HG03439 (cell line): ENCODE measurements at regions not wholly inside any gene's neighbourhood (a gene's known extent, or its start where the extent isn't known, plus 50 kb on each side); places are given as distances from the start of the nearest gene placed in this dataset.

Experiments
- ATAC-seq: cut with Tn5 transposase; IDR thresholded peaks from one replicate; pipeline ENCODE4 v1.9.1; 2021; ENCODE audit warnings: mild to moderate bottlenecking, moderate library complexity; ENCODE audit not compliant: unreplicated experiment

- ATAC-seq: no peak
Measured at GRCh38 chr6:87815449-87815848, 113.4 kb upstream of the AKIRIN2 start.

DNA sequence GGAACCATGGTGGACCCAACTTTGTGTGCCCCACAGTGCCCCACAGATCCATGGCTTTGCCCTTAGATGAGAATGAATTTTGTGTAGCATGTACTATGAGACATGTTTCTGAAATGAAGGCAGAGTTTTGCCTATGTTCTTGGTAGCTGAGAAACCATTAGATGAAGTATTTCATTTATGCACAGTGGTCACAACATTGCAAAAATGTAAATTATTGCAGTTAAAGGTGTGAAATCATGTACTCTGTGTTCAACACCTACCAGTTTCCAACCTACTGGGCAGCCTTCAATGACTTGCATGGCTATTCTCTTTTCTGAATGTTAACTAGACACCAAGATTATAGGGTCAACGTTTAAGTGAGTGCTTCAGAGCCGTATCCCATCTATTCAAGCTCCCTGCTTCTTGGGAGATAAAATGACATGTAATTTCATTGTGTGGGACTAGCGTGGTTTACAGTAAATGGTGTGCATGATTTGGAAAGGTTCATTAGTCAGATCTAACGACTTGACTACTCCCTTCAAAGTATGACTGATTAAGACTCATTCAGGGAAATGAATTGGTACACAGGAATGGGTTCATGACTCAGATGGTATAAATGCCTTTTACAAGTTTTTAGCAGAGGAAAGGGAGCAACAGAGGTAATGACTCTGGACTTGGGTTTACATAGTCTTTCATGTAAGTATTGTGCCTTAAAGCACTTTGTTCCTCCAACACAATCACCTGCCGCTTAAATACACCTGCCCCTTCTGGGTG, 106.1 kb upstream of the AKIRIN2 start:
- peak; percentile 49 for ATAC-seq

DNA sequence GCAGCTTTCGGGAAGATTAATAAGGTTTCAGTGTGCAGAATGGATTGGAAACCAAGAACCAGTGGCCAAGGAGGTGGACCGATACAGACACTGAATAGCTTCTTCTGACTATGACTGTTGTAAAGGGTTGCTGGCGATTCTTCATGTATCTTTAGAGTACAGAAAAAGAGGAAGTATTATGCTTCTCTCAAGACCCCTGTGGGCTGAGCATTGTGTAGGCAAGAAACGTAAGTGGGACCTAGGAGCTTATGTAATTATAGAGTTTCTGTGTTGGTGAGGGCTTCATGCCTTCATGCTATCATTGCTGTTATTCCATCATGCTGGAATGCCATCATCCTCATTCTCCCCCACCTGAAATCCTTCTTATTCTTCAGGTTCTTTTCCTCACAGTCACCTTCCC, 105.4 kb upstream of the AKIRIN2 start:
- ATAC-seq: peak; percentile 55

DNA sequence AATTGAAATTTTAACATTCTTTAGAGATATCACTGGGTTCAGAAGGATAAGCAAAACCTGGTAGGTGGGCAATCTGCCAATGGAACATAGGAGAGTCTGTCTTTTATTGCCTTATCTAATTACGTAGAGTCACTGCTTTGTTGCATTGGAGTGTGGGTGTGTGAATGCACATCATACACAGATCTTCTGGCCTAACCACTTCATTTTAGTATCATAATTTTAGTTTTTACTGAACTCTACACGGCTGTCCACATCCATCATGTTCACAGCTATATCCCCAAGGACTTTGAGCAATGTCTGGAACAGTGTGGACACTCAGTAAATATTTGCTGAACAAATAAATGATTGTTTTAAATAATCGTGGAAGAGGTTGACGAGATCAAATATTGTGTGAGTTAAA, 104.6 kb upstream of the AKIRIN2 start:
- ATAC-seq: no peak

- no peak for ATAC-seq
Measured at GRCh38 chr6:87806099-87806498, 104.1 kb upstream of the AKIRIN2 start.

DNA sequence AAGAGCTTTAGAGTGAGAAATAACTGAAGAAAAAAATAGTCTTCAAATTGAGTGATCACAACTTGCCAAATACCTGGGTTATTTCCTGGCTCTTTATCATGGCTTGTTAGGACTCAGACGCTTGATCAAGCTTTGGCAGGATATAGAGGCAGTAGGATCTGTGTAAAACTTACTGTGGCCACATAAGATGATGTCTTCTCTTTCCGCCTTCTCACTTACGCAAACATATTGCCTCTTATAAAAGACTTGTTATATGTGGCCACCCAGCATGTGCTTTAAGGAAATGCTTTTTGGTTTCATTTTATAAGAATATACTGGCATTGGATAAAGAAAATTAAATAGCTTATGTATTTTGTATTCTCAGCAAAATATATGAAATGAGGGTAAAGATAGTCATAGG, 101.8 kb upstream of the AKIRIN2 start:
- no peak for ATAC-seq

DNA sequence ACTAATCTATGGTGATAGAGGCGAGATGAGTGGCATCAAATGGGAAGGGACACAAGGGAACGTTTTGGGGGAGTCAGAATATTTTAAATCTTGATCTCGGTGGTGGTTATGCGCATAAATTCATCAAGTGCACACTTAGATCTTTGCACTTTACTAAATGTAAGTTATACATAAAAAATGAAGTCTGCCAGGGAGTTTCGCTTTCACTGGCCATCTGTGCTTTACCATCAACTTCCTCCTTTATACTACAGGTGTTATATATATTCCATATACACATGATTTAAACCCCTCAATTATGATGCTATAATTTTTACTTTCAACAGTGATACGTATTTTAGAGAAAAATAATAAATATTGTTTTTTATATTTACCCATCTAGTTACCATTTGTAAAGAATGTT, 97.6 kb upstream of the AKIRIN2 start:
- ATAC-seq: no peak

DNA sequence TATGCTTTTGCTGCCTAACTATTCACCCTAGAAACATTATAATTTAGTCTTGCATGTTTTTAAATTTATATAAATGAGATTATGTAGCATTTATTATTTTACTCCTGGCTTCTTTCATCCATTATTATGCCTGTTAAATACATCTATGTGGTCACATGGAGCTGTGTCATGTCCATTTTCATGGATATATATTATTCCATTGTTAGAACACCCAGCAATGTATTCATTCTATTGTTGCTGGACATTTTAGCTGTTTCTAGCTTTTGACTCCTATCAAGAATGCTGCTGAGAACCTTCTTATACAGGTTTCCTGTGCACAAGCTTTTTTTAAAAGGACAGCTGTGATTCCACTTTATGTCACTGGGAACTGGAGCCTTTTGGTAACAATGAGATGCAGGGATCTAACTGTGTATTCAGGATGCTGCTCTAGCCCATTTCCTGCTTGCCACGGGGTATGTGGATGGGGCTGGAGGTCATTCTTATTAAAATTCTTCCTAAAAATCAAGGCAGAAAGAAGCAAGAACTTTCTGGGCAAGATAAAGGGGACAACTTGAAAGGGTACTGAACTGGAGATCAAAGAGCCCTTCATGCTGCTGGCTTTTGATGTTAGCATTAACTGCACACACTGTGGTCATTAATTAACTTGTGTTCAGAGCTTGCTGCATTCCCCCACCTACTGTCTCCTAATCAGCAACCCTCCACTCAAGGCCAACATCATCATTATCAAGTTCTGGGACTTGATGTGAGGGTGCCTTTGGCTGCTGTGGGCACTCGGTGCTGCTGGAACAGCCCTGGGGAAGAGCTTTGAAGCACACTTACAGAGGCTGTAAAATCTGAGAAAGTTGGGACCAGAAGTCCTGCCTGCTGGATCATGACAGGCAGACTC, 96.6 kb upstream of the AKIRIN2 start:
- no peak for ATAC-seq

GRCh38 chr6:87794922-87795885, 93.2 kb upstream of the AKIRIN2 start:
- no peak for ATAC-seq

DNA sequence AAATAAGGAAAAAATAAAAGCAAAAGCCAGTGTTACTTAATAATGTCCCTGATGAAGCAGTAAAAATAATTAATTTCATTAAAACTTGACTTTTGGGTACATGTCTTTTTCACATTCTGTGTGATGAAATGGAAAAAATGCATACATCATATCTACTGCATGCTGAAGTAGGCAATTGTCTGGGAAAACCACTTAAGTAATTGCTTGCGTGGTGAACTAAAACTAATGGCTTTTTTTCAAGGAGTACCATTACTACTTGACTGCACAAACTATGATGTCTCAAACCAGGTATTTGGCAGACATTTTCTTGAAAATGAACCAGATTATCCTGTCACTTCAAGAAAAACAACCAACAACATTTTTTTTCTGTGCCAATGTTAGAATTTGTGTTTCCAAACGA, 91.3 kb upstream of the AKIRIN2 start:
- no peak for ATAC-seq

GRCh38 chr6:87791982-87792381, 89.9 kb upstream of the AKIRIN2 start:
- no peak for ATAC-seq

DNA sequence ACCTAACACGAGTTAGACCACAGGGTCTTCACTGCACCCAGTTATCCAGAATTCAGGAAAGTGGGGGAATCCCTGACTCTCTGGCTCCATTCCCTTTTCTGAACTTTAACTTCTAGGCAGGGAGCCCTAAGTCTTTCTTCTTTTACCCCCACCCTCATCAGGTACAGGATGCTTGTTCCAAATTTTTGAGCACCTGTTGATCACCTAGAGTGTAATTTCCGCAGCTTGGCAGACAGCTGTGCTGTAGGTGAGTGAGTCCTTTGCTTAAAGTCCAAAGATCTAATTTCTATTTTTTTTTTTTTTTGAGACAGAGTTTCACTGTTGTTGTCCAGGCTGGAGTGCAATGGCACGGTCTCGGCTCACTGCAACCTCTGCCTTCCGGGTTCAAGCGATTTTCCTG, 89.5 kb upstream of the AKIRIN2 start:
- no peak for ATAC-seq

GRCh38 chr6:87791029-87791428, 89.0 kb upstream of the AKIRIN2 start:
- no peak for ATAC-seq

- no peak for ATAC-seq
Measured at GRCh38 chr6:87789900-87790290, 87.9 kb upstream of the AKIRIN2 start.

- no peak for ATAC-seq
Measured at GRCh38 chr6:87789198-87789899, 87.3 kb upstream of the AKIRIN2 start.

DNA sequence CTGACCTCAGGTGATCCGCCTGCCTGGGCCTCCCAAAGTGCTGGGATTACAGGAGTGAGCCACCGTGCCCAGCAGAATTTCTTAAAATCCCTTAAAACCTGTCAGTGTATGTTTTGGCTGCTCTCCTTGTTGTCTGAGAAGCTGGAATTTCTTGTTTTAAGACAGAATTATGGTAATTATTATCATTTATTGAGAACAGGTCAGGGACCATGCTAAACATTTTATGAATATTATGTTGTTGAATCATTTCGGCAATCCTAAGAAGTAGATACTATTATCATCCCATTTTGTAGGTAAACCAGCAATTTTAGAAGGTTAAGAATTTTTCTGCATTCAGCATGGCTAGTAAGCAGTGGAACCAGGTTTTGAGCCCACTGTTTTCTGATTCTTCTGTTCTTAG, 86.1 kb upstream of the AKIRIN2 start:
- no peak for ATAC-seq

GRCh38 chr6:87785229-87785862, 83.3 kb upstream of the AKIRIN2 start:
- ATAC-seq: no peak

DNA sequence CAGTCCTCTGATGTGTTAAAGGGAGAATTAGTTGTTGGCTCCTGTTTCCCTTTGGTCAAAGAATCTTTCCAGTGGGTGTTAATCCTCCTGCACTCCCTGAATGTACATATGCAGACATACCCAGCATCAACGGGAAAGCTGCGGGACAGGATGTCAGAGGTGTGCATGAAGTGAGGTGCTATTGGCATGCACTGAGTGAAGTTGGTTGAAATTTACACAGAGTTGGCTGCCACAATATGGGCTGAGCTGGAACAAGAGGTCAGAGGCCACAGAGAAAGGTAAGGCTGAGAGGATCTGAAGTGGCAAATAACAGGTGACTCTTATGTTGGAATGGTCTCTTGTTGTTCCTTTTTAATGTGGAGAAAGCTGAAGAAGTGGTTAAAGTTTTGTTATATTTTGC, 82.7 kb upstream of the AKIRIN2 start:
- ATAC-seq: no peak

- no peak for ATAC-seq
Measured at GRCh38 chr6:87784051-87784450, 82.0 kb upstream of the AKIRIN2 start.

DNA sequence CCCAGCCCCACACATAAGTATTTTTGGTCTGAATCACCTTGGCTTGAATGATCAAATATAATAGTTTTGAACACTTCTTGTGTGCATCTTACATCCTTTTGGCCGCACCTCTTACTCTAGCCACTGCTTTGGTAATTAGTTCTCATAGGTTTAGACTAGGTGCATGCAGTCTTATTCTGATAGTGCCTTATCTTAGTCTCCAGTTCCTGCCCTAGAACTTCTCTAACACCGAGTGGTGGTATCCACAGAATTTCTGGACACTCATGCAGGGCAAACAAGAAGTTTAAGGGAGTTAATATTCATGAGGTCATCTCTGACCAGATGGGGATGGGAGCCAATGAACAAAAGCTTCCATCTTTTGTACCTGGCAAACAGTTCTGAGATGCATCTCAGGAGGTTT, 77.5 kb upstream of the AKIRIN2 start:
- ATAC-seq: no peak
